ENCODE measurements at regions not wholly inside any gene's neighbourhood (a gene's known extent, or its start where the extent isn't known, plus 50 kb on each side); places are given as distances from the start of the nearest gene placed in this dataset.

DNA sequence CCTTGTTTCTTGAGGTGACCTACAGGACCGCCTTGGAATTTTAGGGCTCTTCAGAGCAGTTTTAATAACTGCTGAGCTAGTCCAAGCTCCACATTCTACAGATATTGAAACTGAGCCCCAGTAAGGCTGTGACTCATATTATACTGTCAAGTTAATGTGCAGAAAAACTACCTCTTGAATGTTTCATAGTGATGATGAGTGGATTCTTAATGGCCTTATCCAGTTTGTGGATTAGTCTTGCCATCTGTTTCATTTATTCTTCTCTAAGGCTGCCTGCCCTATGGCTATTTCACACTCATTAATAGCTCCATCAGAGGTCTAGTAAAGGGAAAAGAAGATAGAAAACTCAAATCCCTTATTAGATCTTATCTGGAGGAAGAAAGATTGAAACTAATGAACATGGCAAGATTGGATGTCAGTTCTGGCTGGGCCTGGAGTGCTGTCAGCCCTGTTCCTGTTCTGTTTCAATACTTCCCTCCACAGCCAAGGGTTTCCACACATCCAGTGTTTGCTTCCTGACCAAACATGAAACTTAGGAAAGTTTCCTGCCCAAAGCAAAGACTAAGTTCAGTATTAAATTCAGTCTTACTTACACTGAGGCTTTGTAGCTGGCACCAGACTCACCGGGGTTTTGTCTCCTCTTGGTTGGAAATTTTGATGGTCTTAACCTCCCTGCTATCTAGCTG lies 215.6 kb upstream of the DMAC1 start:
- H2BK5ac ChIP-seq (ENCODE audit: insufficient read length, low read length): no peak overlapping the region
- H3K4me1 Mint-ChIP-seq: no peaks in the 10 kb centered on the region
- H3K36me3 Mint-ChIP-seq (ENCODE audit: insufficient read depth in 1 of 3, low read depth in 3 of 3): no peaks in the 10 kb centered on the region
- no peaks in the 10 kb centered on the region for H3K9me3 ChIP-seq (ENCODE audit: control insufficient read depth, low read depth, low read length)
- H4K5ac ChIP-seq (ENCODE audit: insufficient read length, low read depth, low read length): no peak overlapping the region
- H3K4me3 Mint-ChIP-seq: no peak overlapping the region
- no peak overlapping the region for H3K27ac Mint-ChIP-seq
- H3K18ac ChIP-seq (ENCODE audit: insufficient read length, low read depth, low read length): no peak overlapping the region
- H2BK20ac ChIP-seq (ENCODE audit: low read depth, low read length, poor library complexity, severe bottlenecking): no peak overlapping the region
- H2AK5ac ChIP-seq (ENCODE audit: insufficient read length, low read length): no peak overlapping the region
- H3T11ph ChIP-seq (ENCODE audit: low read length): no peak overlapping the region
- H3K23ac ChIP-seq (ENCODE audit: insufficient read length, low read depth, low read length): no peak overlapping the region
- H3K27me3 ChIP-seq (ENCODE audit: insufficient read depth, low read length): no peaks in the 10 kb centered on the region
- H2AFZ ChIP-seq (ENCODE audit: low read length): no peak overlapping the region
- no peaks in the 10 kb centered on the region for H3K4me1 ChIP-seq (ENCODE audit: insufficient read depth, low read length)
- DNase-seq: no peak
- H3K56ac ChIP-seq (ENCODE audit: insufficient read length, low read depth, low read length): no peak overlapping the region
- no peaks in the 10 kb centered on the region for H3K27me3 Mint-ChIP-seq (ENCODE audit: low read depth)
- no peak for TF ChIP-seq CTCF (conservative IDR thresholded peaks at IDR 0.05)
- H3K27ac ChIP-seq (ENCODE audit: insufficient read length, low read depth, low read length): no peak overlapping the region
- H3K23me2 ChIP-seq (ENCODE audit: insufficient read length, low read depth, low read length, poor library complexity, severe bottlenecking): no peaks in the 10 kb centered on the region
- no peak overlapping the region for H4K91ac ChIP-seq (ENCODE audit: insufficient read length, low read depth, low read length)
- H2BK120ac ChIP-seq (ENCODE audit: low read depth, low read length, poor library complexity, severe bottlenecking): no peak overlapping the region
- H3K9ac ChIP-seq (ENCODE audit: extremely low read depth, insufficient read length, low read length): no peak overlapping the region
- no peak overlapping the region for H3K4ac ChIP-seq (ENCODE audit: low read depth, low read length)
- WGBS (ENCODE audit: extremely low coverage, insufficient read length, low lambda C conversion rate): no CpG with 5 or more reads among the region's 2 CpGs
- no peak overlapping the region for H4K8ac ChIP-seq (replicated peaks; ENCODE audit: insufficient read length, low read depth, low read length)
- no peaks in the 10 kb centered on the region for H3K79me2 ChIP-seq (ENCODE audit: insufficient read depth, low read length)
- no peak overlapping the region for H2BK12ac ChIP-seq (ENCODE audit: insufficient read length, low read depth, low read length)
- peaks cover 0 to 3% of the 10 kb centered on the region in 2 experiments; a peak in 2 of 5 replicates for H3K9me3 Mint-ChIP-seq
- no peaks in the 10 kb centered on the region for H4K20me1 ChIP-seq (ENCODE audit: control insufficient read depth, insufficient read depth, insufficient read length)
- no peak overlapping the region for H2BK15ac ChIP-seq (ENCODE audit: low read depth, low read length)
- H3K79me1 ChIP-seq (ENCODE audit: insufficient read depth, low read depth, low read length, poor library complexity, severe bottlenecking): no peaks in the 10 kb centered on the region
- H3K4me2 ChIP-seq (ENCODE audit: insufficient read depth, insufficient read length, low read length): no peak overlapping the region
- H3K14ac ChIP-seq (ENCODE audit: insufficient read depth, low read length): no peak overlapping the region

All from H9 (cell line).